BJ (cell line): ENCODE measurements at regions not wholly inside any gene's neighbourhood (a gene's known extent, or its start where the extent isn't known, plus 50 kb on each side); places are given as distances from the start of the nearest gene placed in this dataset.

Experiments
- CTCF ChIA-PET: fragments of 350-600 bp; formaldehyde crosslinking; extraction: SDS; loops from one replicate; lab custom pipeline; 2021; ENCODE audit warnings: antibody characterized with exemption, inconsistent platforms; lab: Yijun Ruan, JAX
- POLR2A ChIA-PET: fragments of 300-600 bp; sonication (Branson Sonifier 250); formaldehyde crosslinking; extraction: SDS; loops from one replicate; lab custom pipeline; 2021; ENCODE audit warnings: antibody characterized with exemption; lab: Charles Lee
- DNase-seq: peaks from one replicate; pipeline ENCODE4 v3.0.0-alpha.2; 2011; ENCODE audit warnings: low read depth
- H3K27me3 ChIP-seq: 2 replicates; pipeline ENCODE4 v1.6.0; 2011; ENCODE audit warnings: low read length; ENCODE audit not compliant: control insufficient read depth, insufficient read depth
- H3K36me3 ChIP-seq: 2 replicates; pipeline ENCODE4 v1.5.1; 2011; ENCODE audit warnings: low read length; ENCODE audit not compliant: control insufficient read depth, insufficient read depth
- H3K4me3 ChIP-seq: 2 replicates; pipeline ENCODE4 v1.5.1; 2011; ENCODE audit warnings: low read depth, mild to moderate bottlenecking, control low read depth, low read length
- CTCF ChIP-seq: IDR thresholded peaks from 2 replicates; pipeline ENCODE4 v1.5.1; 2011; ENCODE audit warnings: low read depth, mild to moderate bottlenecking, control low read depth, inconsistent platforms, low read length, moderate library complexity; ENCODE audit not compliant: insufficient read depth

DNA sequence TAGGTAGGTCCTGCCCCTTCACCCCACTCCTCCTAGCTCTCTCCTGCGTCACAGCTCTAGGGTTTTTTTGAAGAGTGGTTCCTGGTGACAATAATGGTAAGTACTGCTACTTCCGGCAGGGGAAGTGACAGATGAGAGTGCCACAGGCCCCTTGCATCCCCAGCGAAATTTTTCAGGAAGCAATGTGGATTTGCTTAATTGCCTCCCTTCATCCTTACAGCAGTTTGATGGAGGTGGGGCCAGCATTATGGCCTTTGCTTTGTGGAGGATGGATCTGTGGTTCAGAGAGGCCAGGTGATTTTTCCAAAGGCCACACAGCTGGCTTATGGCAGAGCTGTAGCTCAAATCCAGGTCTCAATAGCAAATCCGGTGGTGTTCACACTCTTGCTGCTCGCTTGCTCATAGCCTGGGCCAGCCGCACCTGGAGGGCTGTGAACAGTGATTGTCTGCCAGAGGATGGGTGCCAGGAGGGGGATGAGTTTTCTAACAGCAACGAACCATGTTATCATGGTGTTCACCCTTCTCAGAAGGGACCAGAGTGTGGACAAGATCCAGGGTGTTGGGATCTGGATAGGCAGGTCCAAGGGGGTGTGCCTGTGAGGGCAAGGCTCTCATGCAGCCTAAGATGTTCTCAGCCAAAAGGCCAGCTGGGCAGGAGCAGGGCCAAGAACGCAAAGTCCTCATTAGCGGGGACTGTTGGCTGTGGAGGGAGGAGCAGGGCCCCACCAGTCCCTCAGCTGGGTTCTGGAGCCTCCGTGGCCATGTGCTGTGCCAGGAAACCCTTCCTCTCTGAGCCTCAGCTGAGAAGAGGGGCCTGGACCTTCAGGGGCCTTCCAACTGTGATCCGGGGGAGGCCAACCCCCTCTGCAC, 89.0 kb downstream of the EMX2 start:
- no peak for TF ChIP-seq CTCF
- DNase-seq = no peak
- CTCF ChIA-PET = no interaction called here
- POLR2A ChIA-PET = no interaction called here
- H3K4me3 ChIP-seq = no peak overlapping the region
- H3K27me3 ChIP-seq = no peaks in the 10 kb centered on the region
- H3K36me3 ChIP-seq = no peaks in the 10 kb centered on the region

DNA sequence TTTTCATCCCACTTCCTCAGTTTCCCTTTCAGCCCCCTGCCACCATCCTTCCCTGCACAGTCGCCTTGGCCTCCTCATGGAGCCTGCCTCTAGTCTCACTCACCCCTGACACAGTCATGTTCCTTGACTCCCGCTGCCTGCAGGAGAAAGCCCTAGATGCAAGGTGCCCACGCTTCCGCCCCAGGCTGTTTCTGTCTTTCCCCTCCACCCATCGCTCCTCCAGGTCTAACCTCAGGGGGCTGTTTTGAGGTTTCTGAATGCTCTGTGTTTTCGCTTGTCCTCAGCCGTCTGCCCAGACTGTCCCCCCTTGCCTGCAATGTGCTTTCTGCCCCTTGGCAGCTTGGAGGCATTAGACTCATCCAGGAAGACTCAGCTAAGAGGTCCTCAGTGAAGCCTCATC, 89.9 kb downstream of the EMX2 start:
- no peak for DNase-seq
- no peak overlapping the region for H3K4me3 ChIP-seq
- H3K36me3 ChIP-seq = no peaks in the 10 kb centered on the region
- TF ChIP-seq CTCF = no peak
- ChIA-PET POLR2A (no interaction called here), CTCF (no interaction called here)
- H3K27me3 ChIP-seq = no peaks in the 10 kb centered on the region

DNA sequence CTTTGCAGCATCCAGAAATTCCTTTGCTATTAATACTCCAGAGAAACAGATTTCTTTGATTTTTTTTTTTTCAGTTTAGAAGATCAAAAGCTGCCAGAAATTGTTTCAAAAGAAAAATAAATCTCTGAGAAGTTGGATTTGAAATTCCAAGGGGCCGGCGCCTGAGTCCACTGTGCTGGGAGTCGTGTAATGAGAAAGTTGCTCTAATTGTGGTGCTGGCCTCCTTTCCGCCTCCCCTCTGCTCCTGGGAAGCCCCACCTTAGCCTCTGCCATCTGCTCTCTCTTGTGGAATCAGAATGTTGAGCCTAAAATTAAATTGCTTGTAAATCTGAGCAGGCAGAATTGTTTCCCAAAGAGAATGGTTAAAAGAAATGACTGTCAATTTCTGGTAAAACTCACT, 93.3 kb downstream of the EMX2 start:
- H3K4me3 ChIP-seq = no peak overlapping the region
- H3K27me3 ChIP-seq = no peaks in the 10 kb centered on the region
- ChIA-PET POLR2A (no interaction called here), CTCF (no interaction called here)
- DNase-seq = no peak
- no peaks in the 10 kb centered on the region for H3K36me3 ChIP-seq
- TF ChIP-seq CTCF = no peak

GRCh38 chr10:117638200-117638599, 95.7 kb downstream of the EMX2 start:
- no peaks in the 10 kb centered on the region for H3K27me3 ChIP-seq
- H3K36me3 ChIP-seq = no peaks in the 10 kb centered on the region
- ChIA-PET POLR2A (no interaction called here), CTCF (interaction anchor here (1.1 kb wide), 1 partner anchor 17 kb away, joined by 3 read pairs; no protein-coding TSS in a partner anchor)
- TF ChIP-seq CTCF = no peak
- no peak overlapping the region for H3K4me3 ChIP-seq
- no peak for DNase-seq

GRCh38 chr10:117638664-117639200, 96.2 kb downstream of the EMX2 start:
- H3K27me3 ChIP-seq = no peaks in the 10 kb centered on the region
- TF ChIP-seq CTCF = no peak
- no peaks in the 10 kb centered on the region for H3K36me3 ChIP-seq
- ChIA-PET CTCF (interaction anchor here (1.1 kb wide), 1 partner anchor 18 kb away, joined by 3 read pairs; no protein-coding TSS in a partner anchor), POLR2A (no interaction called here)
- no peak overlapping the region for H3K4me3 ChIP-seq
- no peak for DNase-seq
